Smooth muscle cell (in vitro differentiated cells): ENCODE measurements at regions not wholly inside any gene's neighbourhood (a gene's known extent, or its start where the extent isn't known, plus 50 kb on each side); places are given as distances from the start of the nearest gene placed in this dataset.

Experiments
- DNase-seq: peaks from one replicate; lab custom pipeline; 2025; ENCODE audit not compliant: unreplicated experiment; lab: John Stamatoyannopoulos, UW
- H2AFZ ChIP-seq: fragments of 200-600 bp; sonication (generic); 2 replicates; pipeline ENCODE4 v1.6.0; 2016; ENCODE audit warnings: antibody characterized with exemption, low read depth, mild to moderate bottlenecking
- H3F3A ChIP-seq: fragments of 200-600 bp; sonication (generic); 2 replicates; pipeline ENCODE4 v1.6.0; 2017; ENCODE audit warnings: antibody characterized with exemption, low read depth
- H3K27ac ChIP-seq: fragments of 200-600 bp; sonication (generic); 2 replicates; pipeline ENCODE4 v1.5.1; 2016; ENCODE audit warnings: low read depth, mild to moderate bottlenecking
- H3K27me3 ChIP-seq: fragments of 200-600 bp; sonication (generic); 2 replicates; pipeline ENCODE4 v1.6.1; 2016; ENCODE audit warnings: low read depth, mild to moderate bottlenecking
- H3K36me3 ChIP-seq: fragments of 200-600 bp; sonication (generic); 2 replicates; pipeline ENCODE4 v1.5.1; 2016; ENCODE audit warnings: low read depth
- H3K4me1 ChIP-seq: fragments of 200-600 bp; sonication (generic); 2 replicates; pipeline ENCODE4 v1.5.1; 2016; ENCODE audit warnings: low read depth
- H3K4me2 ChIP-seq: fragments of 200-600 bp; sonication (generic); 2 replicates; pipeline ENCODE4 v1.6.0; 2016; ENCODE audit warnings: mild to moderate bottlenecking
- H3K4me3 ChIP-seq: fragments of 200-600 bp; sonication (generic); 2 replicates; pipeline ENCODE4 v1.5.1; 2016; ENCODE audit warnings: mild to moderate bottlenecking
- H3K79me2 ChIP-seq: fragments of 200-600 bp; sonication (generic); 2 replicates; pipeline ENCODE4 v1.6.0; 2016; ENCODE audit warnings: low read depth, mild to moderate bottlenecking
- H3K9ac ChIP-seq: fragments of 200-600 bp; sonication (generic); 2 replicates; pipeline ENCODE4 v1.6.0; 2016; ENCODE audit warnings: low read depth
- H3K9me3 ChIP-seq: fragments of 200-600 bp; sonication (generic); replicated peaks from 2 replicates; pipeline ENCODE4 v1.5.1; 2016; ENCODE audit warnings: low read depth
- H4K20me1 ChIP-seq: fragments of 200-600 bp; sonication (generic); 2 replicates; pipeline ENCODE4 v1.6.0; 2016; ENCODE audit warnings: low read depth
- WGBS: methylation state at CpG from one replicate; pipeline ENCODE4 v1.1.7; 2016; ENCODE audit warnings: low lambda C conversion rate; 5-methylcytosine and 5-hydroxymethylcytosine counted together
- TF ChIP-seq, protein P1 (sequence below): fragments of 200-600 bp; sonication (generic); IDR thresholded peaks from 2 replicates; pipeline ENCODE4 v1.5.1; 2017; ENCODE audit warnings: borderline replicate concordance, mild to moderate bottlenecking, antibody characterized with exemption; ENCODE audit not compliant: insufficient read depth, poor library complexity, severe bottlenecking

- Histone ChIP-seq H3K4me3 (no peak overlapping the region), H3K9me3 (no peaks in the 10 kb centered on the region), H3K79me2 (no peaks in the 10 kb centered on the region), H4K20me1 (no peaks in the 10 kb centered on the region), H3K9ac (no peak overlapping the region), H3K36me3 (no peaks in the 10 kb centered on the region), H3F3A (no peaks in the 10 kb centered on the region), H3K27ac (no peak overlapping the region), H3K27me3 (no peaks in the 10 kb centered on the region), H2AFZ (no peak overlapping the region), H3K4me1 (no peaks in the 10 kb centered on the region), H3K4me2 (no peak overlapping the region)
- WGBS: 91% methylated on average over 4 of the region's 4 CpGs
- TF ChIP-seq, protein P1, sequence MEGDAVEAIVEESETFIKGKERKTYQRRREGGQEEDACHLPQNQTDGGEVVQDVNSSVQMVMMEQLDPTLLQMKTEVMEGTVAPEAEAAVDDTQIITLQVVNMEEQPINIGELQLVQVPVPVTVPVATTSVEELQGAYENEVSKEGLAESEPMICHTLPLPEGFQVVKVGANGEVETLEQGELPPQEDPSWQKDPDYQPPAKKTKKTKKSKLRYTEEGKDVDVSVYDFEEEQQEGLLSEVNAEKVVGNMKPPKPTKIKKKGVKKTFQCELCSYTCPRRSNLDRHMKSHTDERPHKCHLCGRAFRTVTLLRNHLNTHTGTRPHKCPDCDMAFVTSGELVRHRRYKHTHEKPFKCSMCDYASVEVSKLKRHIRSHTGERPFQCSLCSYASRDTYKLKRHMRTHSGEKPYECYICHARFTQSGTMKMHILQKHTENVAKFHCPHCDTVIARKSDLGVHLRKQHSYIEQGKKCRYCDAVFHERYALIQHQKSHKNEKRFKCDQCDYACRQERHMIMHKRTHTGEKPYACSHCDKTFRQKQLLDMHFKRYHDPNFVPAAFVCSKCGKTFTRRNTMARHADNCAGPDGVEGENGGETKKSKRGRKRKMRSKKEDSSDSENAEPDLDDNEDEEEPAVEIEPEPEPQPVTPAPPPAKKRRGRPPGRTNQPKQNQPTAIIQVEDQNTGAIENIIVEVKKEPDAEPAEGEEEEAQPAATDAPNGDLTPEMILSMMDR: no peak
- DNase-seq: no peak
These were observed 57.9 kb upstream of the CHCHD3 start for GRCh38 chr7:133139801-133140200.

DNA sequence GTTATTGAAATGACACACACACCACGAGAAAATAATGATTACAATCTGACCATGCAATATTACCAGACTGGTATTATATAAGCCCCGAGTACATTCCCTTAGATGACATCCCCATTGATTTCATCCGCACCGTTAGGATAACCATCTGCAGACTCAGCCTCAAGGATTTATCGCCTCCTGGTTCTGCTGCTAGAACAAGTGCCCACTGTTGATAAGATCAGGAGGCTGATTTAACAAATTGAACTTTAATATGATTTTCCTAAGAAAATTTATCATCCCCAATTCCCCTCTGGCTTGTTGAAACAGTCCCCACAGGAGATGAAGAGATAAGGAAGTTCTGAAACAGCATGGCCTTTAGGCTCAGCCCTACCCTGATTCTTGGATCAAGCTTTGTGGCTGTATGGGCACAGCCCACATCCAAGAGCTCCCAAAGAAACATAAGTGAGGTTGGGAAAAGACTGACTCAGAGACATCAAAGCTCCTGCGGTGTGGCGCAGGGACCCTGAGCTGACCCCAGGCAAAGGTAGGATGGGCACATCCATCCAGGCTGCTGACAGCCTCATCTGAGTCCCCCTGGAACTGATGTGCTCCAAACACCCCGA, 59.2 kb upstream of the CHCHD3 start:
- H3K27ac ChIP-seq: no peak overlapping the region
- H3K4me2 ChIP-seq: no peak overlapping the region
- DNase-seq: no peak
- peaks cover 3% of the 10 kb centered on the region for H3K27me3 ChIP-seq
- TF ChIP-seq, protein P1: no peak
- no peaks in the 10 kb centered on the region for H3K36me3 ChIP-seq
- H4K20me1 ChIP-seq: no peaks in the 10 kb centered on the region
- H3K4me3 ChIP-seq: no peak overlapping the region
- no peaks in the 10 kb centered on the region for H3K9me3 ChIP-seq
- H3K79me2 ChIP-seq: no peaks in the 10 kb centered on the region
- H3F3A ChIP-seq: no peaks in the 10 kb centered on the region
- H3K9ac ChIP-seq: no peak overlapping the region
- H2AFZ ChIP-seq: no peak overlapping the region
- H3K4me1 ChIP-seq: no peaks in the 10 kb centered on the region
- 90% methylated on average over 8 of the region's 8 CpGs for WGBS

- DNase-seq: no peak
These were observed 68.9 kb upstream of the CHCHD3 start for GRCh38 chr7:133150760-133151159.

DNA sequence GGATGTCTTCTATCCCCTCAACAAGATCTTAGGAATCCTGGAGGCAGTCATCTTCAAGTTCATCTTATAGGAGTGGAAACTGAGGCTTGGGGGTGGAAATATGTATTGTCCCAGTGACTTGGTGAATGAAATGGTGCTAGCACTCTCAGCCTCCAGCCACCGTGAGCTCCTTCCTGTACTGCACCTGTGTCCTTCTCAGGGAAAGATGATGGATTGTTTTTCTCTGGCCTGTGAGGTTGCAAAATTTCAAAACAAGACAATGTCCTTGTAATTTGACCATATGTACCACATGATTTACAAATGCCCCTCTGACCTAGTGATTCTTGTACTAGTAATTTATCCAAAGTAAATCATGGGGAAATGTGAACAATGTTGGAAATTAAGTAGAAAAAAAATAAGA, 71.0 kb upstream of the CHCHD3 start:
- Histone ChIP-seq H3K4me3 (no peak overlapping the region), H3K27me3 (peaks cover 10% of the 10 kb centered on the region), H3K79me2 (no peaks in the 10 kb centered on the region), H3K4me1 (no peaks in the 10 kb centered on the region), H3K36me3 (no peaks in the 10 kb centered on the region), H2AFZ (no peak overlapping the region), H3K9ac (no peak overlapping the region), H3K9me3 (no peaks in the 10 kb centered on the region), H3K27ac (no peak overlapping the region), H3F3A (no peaks in the 10 kb centered on the region), H4K20me1 (no peaks in the 10 kb centered on the region), H3K4me2 (no peak overlapping the region)
- DNase-seq: no peak
- TF ChIP-seq, protein P1: no peak
- 93% methylated on average over 1 of the region's 1 CpG for WGBS

More at GRCh38 chr7:133150760-133151159, 68.9 kb upstream of the CHCHD3 start:
- TF ChIP-seq, protein P1: no peak
- Histone ChIP-seq H3K4me1 (no peaks in the 10 kb centered on the region), H3K27me3 (peaks cover 23% of the 10 kb centered on the region), H3K9ac (no peak overlapping the region), H3K4me2 (no peak overlapping the region), H4K20me1 (no peaks in the 10 kb centered on the region), H2AFZ (no peak overlapping the region), H3K36me3 (no peaks in the 10 kb centered on the region), H3K27ac (no peak overlapping the region), H3K9me3 (no peaks in the 10 kb centered on the region), H3K79me2 (no peaks in the 10 kb centered on the region), H3K4me3 (no peak overlapping the region), H3F3A (no peaks in the 10 kb centered on the region)
- 54% methylated on average over 3 of the region's 3 CpGs for WGBS
